NCI-H526 treated with DMSO at 0.1 percent for 48 hours (cell line): ENCODE measurements at regions not wholly inside any gene's neighbourhood (a gene's known extent, or its start where the extent isn't known, plus 50 kb on each side); places are given as distances from the start of the nearest gene placed in this dataset.

ENCODE experiments used
- DNase-seq: peaks from one replicate; lab custom pipeline; 2025; lab: John Stamatoyannopoulos, UW

DNA sequence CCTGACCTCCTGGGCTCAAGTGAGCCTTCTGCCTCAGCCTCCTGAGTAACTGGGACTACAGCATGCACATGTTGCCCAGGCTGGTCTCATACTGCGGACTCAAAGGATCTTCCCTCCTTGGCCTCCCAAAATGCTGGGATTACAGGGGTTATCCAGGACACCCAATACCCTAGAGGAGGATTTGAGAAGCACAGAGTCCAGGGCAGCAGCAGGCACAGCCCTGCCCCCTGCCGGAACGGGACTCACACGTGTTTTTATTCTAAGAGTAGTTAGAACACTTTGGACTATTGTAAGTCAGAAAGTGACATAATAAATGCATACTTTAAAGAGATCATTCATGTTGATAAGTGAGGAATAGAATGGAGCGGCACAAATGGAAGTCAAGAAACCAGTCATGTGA lies 80.2 kb downstream of the C6orf118 start:
- DNase-seq, result no peak

DNA sequence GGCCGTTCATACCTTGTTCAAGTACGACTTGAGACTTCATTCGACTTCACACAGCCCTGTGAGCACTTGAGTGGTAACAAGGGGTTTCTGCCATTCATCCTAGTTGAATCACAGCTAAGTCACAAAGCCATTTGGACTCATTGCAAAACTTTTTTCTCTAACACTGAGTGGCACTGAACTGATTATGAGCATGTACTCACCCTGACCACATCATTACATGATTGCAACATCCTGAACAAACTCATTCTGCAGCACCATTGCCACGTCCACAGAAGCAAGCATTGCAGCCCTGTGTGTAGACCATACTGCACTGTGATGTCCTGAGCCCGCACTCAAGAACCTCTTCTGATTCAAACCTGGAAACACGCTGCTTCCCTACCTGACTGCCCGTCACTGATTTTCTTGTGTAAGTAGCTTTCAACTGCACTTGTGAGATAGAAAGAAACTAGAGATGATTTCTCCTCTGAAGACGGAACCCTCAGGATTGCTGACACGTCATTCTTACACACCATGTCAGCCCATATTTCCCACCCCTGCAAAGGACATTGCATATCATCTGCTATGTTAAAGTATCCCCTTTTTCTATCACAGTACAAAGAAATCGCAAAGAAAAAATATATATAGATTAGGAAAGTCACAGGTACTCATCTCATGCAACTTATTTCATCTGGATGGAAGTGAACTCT lies 81.6 kb downstream of the C6orf118 start:
- DNase-seq, result no peak

DNA sequence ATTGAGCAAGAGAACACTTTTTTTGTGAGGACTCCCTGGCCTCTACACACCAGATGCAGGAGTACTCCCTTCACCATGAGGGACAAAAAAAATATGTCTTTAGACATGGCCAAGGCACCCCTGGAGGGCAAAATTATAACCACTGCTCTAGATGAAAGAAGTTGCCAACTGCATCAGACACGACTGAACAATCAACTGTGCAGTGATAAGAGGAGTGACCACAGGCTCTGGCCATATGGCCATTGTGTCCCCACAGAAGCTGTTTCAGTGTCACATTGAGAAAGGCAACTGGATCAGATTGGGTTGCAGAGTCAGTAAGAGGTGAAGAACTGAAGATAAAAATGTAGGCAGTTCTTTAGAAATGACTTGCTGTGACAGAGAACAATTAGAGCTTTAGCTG lies 85.7 kb downstream of the C6orf118 start:
- no peak for DNase-seq

DNA sequence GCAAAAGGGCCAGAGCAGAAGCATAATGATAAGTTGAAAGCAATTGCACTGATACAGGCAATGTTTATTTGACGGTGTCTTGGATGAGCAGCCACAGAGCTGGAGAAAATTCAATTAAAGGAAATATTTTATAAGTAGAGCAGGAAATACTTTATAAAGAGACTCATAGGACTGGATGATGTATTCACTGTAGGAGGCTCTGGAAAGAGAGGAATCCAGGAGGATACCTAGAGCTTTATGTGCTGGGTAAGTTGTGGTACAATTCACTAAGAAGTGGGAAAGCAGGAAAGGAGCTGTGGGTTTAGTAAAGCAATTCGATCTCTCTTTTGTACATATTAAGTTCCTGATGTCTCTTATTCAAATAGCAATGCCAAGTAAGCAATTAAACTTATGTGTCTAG lies 86.3 kb downstream of the C6orf118 start:
- DNase-seq, result no peak

DNA sequence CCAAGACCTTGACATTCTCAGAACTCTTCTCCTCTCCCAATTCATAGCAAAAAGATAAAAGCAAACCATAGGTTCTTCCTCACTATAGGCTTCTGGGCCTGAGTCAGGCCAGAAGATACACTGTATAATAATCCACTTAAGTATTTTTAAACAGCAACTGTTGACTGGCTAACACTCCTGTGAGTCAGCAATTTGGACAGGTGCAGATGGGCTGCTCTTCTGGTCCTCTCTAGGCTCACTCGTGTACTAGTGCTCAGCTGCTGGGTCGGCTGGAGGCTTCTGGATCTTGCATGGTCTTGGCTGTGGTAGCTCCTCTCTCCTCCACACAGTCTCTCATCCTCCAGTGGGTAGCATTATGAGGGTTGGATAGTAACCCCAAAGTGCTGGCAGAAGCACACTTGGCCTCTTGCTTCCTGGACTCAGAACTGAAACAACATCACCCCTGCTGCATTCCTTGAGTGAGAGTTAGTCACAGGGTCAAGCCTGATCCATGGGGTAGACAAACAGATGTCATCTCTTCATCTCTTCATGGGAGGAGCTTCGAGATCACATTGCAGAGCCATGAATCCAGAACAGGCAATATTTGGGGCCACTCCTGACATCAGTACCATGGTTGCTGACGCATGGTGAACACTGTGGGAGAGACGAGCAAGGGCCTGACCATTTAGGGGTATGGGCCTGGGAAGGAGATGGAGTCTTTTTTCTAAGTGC lies 86.9 kb downstream of the C6orf118 start:
- no peak for DNase-seq

DNA sequence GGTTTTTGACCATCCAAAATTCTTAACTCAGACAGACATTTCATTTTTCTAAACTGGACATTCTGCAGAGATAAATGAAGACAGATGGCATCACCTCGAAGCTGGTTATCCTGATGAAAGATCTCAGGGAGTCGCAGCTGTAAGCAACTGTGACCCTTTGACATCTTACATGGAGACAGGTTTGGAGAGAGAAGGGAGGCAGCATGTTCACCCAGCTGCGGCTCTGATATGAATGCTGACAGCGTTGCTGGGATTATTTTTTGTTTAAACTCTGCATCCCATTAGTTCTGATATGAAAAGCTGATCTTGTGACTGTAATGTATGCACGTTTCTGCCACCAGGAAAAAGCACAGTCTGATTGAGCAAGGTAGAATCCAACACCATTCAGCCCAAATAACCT lies 89.4 kb downstream of the C6orf118 start:
- no peak for DNase-seq

DNA sequence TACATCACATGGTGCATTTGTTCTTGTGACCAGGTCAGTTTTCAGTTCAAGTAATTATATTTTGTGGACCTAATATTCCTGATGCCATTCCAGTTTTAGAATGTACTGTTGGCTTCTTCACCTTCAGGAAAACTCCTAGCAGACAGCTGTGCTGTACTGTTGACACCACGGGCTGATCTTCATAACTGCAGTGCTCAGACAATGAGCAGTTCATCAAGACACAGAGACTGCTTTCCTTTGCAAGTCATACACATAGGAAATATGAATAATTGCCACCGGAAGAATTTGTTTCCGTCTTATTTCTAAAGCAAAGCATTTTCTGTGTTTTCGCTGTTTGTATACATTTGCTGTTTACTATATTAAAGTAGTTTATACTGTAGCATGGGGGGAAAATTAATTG lies 89.8 kb downstream of the C6orf118 start:
- DNase-seq, result no peak

DNA sequence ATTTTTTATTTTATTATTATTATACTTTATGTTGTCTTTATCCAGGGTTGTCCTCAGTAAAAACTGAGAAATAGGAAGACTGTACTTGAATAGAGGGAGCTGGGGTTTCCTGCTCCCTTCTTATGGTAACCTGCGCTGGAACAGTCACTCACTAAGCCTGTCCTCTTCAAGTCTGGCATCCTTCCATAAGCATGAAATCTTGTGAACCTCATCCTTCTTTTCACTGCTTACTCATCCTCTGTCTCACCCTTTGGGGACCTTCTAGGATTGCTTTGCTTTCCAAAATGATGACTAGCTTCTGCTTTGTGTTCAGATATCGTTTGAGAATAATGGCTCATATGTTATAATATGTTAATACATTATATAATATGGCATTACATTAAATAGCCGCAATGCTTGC lies 90.6 kb downstream of the C6orf118 start:
- DNase-seq, result no peak

DNA sequence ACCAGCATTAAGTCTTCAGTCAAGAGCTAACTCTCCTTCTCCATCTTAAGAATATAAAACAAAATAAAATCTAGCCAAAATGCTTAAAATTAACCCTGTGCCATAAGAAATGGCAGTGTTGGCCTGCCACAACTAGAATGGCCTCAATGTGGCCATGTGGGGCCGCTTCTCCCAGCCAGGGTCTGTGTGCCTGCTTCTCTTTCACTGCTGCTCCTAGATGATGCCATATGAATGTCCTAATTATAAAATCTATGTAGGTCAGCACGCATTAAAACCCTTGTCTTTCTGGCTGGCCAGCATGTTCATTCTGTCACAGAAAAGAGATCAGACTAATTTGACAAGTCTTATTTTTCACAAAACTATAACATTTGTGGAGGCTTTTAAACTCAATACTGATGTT lies 102.6 kb downstream of the C6orf118 start:
- DNase-seq, result no peak

DNA sequence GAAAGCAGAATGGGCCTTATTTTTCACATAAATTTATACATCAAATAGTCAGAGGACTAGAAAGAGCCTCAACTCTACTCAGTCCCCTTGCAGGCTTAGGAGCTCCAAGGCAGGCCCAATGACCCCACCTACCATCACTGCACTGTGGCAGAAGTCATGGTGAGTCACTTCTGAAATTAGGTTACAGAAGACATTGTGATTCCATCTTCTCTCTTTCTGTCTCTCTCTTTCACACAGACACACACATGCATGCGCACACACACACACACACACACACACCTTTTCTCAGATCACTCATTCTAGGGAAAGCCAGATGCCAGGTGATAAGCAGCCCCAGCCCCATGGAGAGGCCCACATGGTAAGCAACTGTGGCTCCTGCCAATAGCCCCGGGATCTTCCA lies 103.8 kb downstream of the C6orf118 start:
- no peak for DNase-seq

DNA sequence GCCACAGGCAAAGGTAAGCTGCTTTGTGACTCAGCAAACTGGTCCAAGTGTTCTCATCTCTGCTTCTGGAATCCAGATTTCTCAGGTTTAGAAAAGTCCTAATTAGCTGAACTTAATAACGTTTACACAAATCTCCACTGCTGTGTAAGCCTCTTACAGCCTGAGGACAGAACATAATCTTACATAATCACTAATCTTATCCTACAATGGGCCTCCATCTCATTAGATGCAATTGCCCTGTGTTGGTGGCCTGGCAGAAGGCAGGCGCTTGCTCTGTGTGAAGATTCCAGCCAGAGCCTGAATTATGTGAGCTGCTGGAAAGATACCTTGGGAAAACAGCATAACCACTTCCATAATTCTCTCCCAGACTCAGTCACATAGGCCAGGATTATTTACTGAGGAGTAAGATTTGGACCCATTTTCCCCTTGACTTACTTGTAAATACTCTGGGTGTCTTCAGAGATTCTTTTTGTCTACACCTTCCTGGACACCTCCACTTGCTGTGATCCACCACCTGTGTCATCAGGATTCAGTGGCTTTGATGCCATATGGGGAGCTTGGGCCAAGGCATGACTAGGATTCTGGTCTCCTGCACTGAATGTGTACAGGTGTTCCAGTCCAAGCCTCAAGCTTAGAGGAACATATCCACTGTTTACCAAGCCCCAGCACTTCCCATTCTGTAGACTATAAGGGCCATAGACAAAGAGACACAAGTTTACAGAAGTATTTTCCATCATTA lies 104.4 kb downstream of the C6orf118 start:
- DNase-seq, result no peak

DNA sequence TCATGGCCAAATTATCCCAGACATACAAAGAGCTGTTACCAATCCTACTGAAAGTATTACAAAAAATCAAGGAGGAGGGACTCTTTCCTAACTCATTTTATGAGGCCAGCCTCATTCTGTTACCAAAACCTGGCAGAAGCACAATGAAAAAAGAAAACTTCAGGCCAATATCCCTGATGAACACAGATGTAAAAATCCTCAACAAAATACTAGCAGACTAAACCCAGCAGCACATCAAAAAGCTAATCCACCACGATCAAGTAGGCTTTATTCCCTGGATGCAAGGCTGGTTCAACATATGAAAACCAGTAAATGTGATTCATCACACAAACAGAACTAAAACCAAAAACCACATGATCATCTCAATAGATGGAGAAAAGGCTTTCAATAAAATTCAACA lies 109.2 kb downstream of the C6orf118 start:
- DNase-seq, result no peak

DNA sequence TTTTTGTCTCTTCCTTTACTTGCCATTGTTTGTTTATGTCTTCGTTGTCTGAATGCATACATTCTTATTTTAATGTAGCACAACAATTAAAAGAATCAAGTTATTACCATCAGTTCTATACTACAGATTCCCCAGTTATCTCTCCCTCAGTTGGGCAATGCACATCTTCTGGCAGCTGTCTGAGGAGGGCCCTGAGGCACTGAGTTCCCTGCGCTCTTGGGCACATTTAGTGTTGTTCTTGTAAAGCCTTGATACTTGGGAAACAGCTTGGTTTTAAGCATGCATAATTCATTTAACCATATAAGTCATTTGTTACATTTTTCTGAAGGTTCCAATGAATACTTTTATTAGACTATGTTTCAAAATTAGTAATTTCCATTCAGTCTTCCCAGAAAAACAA lies 117.9 kb downstream of the C6orf118 start:
- DNase-seq, result no peak

DNA sequence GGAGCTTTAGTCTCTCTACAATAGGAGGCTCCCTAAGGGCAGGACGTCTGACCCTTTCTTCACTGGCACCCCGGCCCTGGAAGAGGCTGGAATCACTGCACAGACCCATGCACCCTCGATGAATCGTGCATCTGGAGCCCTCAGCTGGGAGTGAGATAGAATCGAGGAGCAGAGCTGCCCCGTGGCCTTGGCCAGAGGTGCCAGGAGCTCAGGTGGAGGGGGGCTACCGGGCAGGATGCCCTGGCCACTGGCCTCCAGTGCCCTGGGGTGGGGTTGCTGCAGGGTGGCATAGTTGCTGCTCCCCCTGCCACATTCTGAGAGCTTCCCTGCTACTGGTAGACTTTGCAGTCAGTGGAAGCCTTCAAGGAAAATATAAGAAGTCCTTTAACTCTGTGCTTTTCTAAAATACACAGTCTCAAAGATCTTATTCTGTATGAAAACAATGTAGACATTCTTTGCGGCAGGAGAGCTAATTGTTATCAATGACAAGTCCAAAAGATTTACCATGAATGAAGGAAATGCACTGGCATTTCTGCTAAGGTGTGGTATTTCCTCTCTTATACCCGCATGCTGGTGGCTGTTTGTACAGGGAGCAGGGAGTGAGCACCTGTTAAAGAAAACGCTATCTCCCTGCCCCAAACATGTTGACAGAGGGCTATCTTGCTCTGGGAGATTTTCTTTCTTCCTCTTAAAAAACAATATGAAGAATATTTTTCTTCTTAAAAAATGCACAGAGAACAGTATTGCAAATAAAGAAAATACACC lies 122.8 kb downstream of the C6orf118 start:
- no peak for DNase-seq

DNA sequence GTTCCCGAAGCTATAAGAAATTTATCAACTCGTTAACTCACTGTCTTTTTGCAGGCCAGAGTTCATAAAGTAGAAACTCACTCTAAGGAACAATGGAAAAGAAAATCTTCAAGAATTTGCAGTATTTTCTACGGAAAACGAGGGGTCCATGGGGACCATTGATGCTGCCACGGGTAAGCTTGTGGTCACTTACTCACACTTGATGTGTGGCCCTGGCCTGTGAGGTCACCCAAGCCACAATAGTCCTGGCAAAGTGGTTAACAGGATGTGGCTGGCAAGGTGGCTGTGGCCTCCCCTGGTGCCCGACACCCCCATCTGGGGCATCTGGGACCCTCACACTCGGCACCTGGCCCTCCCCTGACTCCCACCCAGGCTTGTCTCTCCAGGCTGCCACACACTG lies 123.4 kb downstream of the C6orf118 start:
- DNase-seq, result no peak

DNA sequence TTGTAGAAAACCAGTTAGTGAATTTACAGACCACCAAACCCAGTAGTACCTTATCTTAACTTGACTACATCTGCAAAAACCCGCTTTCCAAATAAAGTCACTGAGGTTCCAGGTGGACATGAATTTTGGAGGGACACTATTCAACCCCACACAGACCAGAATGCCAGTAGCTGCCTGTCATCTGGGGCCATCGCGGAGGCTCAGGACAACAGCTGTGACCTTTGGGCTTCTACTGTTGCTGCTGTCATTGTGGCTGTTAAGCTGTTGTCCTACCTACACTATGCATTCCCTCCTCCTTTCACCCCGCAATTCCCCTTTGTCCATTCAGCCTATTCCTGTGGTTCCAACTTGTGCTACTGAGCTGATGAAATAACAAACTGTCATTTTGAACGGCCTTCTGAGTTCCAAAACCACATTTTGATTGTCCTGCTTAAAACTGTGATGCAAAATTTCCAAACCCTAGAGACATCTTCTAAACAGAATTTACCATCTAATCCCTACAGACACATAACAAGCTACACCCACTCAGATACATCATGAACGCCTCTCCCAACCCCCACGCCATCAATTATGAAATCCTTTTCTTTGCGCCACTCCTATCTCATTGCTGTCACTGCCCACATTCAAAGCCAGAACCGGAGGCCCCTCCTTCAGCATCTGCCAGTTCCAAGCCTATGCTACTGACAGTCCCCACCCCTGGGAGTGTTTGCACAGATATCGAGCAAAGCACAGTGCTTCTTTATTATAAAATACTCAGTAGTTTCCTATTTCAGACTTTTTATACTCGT lies 125.0 kb downstream of the C6orf118 start:
- no peak for DNase-seq

DNA sequence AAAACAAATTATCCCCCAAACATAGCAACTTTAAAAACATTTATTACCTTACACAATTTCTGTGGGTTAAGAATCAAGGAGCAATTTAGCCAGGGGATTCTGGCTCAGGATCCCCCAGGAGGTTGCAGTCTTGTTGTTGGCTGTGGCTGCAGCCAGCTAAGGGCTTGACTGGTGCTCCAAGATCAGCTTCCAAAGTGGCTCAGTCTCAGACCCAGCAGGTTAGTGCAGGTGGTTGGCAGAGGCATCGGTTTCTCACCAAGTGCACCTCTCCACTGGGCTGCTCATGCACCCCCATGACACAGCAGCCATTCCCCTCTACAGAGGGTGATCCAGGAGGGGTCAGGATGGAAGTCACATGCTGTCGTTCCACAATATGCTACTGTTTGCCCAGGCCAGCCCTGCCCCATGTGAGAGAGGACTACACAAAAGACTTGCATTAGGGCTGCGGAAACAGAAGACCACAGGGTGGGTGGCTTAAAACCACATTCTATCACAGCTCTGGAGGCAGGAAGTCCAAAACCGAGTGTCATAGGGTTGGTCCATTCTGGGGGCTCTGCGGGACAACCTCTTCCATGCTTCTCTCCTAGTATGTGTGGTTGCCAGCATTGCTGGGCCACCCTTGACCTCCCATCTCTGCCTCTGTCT lies 125.8 kb downstream of the C6orf118 start:
- DNase-seq, result no peak

DNA sequence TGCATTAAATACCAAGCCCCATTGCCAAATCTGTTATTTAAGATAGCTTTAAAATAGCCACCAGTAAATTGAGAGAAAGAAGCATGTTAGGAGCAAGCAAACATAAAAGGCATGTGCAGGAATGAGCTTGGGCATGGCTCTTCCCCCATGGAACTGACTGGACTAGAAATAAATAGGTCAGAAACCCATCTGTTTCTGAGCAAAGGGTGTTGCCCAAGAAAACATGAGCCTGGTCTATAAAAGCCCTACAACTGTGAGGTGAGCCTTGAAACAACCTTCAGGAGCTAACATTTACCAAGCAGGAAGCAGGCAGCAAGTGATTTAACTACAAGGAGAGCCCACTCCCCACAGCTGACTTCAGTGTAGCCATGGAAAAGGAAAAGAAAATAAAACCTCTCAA lies 126.3 kb downstream of the C6orf118 start:
- no peak for DNase-seq

DNA sequence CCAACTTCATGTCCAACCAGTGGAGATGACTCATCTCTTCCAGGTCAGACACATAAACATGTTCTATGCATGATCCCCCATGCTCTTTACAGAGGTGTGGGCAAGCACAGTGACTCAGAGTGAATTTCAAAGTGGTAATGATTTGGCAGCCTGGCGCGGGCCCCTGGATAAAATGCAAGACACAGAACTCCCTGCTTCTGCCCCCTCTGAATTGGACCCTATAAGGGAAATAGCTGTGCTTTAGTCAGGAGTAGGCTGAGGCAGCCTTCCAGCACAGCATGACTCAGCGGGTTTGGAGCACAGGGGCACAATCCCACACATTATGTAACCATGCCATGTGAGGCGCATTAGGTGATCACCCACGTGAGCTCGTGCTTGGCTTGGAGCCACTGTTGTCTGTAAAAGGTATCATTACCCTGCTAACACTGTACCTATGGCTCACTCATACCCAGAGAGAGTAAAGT lies 127.4 kb downstream of the C6orf118 start:
- no peak for DNase-seq

DNA sequence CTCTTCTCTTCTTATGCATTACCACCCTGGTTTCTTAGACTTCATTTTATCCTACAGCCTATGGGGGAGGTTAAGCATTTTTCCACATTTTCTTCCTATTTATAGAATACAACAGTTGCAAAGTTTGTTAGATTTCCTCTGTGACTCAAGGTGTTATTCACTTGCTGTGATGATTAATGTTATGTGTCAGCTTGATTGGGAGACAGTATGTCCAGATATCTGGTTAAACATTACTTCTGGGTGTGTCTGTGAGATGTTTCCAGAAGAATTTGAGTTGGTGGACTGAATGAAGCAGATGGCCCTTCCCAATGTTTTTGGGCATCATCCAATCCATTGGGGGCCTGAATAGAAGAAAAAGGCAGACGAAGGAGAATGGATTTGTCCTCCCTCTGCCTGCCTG lies 131.3 kb downstream of the C6orf118 start:
- DNase-seq, result no peak

DNA sequence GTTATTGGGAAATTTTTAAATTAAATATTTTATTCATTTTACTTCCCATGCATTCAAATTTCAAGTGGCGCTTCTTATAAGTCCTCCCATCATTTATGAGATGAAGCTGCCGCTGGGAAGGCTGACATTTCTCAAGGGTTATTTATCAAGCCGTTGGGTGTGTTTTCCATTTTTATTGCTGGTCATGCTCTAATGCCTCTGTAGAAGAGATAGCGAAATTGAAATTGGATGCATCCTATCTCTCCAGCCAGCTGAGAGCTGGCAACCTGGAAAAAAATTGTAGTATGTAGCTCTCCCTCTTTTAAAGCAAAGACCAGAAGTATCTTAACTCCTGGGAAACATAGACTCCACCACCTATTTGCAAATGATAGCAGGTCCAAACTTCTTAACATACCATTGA lies 135.9 kb downstream of the C6orf118 start:
- peak; percentile 50 for DNase-seq
